K562 (cell line): ENCODE measurements at regions not wholly inside any gene's neighbourhood (a gene's known extent, or its start where the extent isn't known, plus 50 kb on each side); places are given as distances from the start of the nearest gene placed in this dataset.

Experiments
- ATAC-seq: fragments of 200-7000 bp; cut with Tn5 transposase; 3 replicates; pipeline ENCODE4 v1.9.1; 2020; ENCODE audit warnings: moderate library complexity
- BruUV-seq: library from RNA; stranded (reverse); fragments of 400-500 nt; replicated peaks from 2 replicates; lab custom pipeline; 2021; lab: Mats Ljungman, UMichigan
- CTCF ChIA-PET: fragments of 300-600 bp; formaldehyde crosslinking; extraction: SDS; loops from one replicate; lab custom pipeline; 2021; ENCODE audit warnings: low intra/inter-chr PET ratio; lab: Yijun Ruan, JAX
- POLR2A ChIA-PET: fragments of 300-600, 350-650 bp; sonication (Branson Sonifier 250); formaldehyde crosslinking; extraction: SDS; loops from one replicate; lab custom pipeline; 2021; ENCODE audit warnings: antibody characterized with exemption, inconsistent platforms; lab: Yijun Ruan, JAX
- DNase-seq, 4 experiments: peaks; one replicate each; pipeline versions ENCODE4 v3.0.0 to v3.0.0-alpha.2; 2011 to 2018; ENCODE audit warnings: low spot score in 3 of 4, mixed read lengths in 3 of 4; ENCODE audit errors: extremely low read depth in 1 of 4
- FAIRE-seq: peaks from 2 replicates; lab custom pipeline; 2011; peaks lifted over from hg19 to GRCh38; lab: Jason Lieb, UNC
- H2AFZ ChIP-seq: 2 replicates; pipeline ENCODE4 v1.6.0; 2011; ENCODE audit warnings: low read depth, low read length, control low read depth, inconsistent platforms
- H3K27ac ChIP-seq: fragments of 200-600 bp; 3 replicates; pipeline ENCODE4 v1.8.0; 2011; ENCODE audit warnings: low read depth, mild to moderate bottlenecking, control low read depth, inconsistent platforms, low read length, moderate library complexity, mixed read lengths; ENCODE audit errors: extremely low read depth
- H3K27me3 ChIP-seq, 2 experiments: fragments of 300-600 bp in 1 of 2; 2 replicates in 1 of 2; 3 replicates in 1 of 2; pipeline versions ENCODE4 v1.6.0 to v1.8.0; 2011; ENCODE audit warnings: inconsistent platforms in 2 of 2, low read length in 2 of 2, mild to moderate bottlenecking in 1 of 2, mixed read lengths in 1 of 2, moderate library complexity in 1 of 2; ENCODE audit not compliant: control insufficient read depth in 2 of 2, insufficient read depth in 2 of 2
- H3K36me3 ChIP-seq: fragments of 300-600 bp; 3 replicates; pipeline ENCODE4 v1.8.0; 2011; ENCODE audit warnings: mild to moderate bottlenecking, low read length, inconsistent platforms; ENCODE audit not compliant: control insufficient read depth, insufficient read depth
- H3K4me1 ChIP-seq, 2 experiments: fragments of 200-600 bp in 1 of 2; replicated peaks in 1 of 2; 2 replicates in 1 of 2; 3 replicates in 1 of 2; pipeline versions ENCODE4 v1.5.1 to v1.8.0; 2011; ENCODE audit warnings: inconsistent platforms in 2 of 2, low read length in 2 of 2, mild to moderate bottlenecking in 1 of 2, mixed read lengths in 1 of 2, moderate library complexity in 1 of 2; ENCODE audit not compliant: control insufficient read depth in 2 of 2, insufficient read depth in 2 of 2
- H3K4me2 ChIP-seq: 2 replicates; pipeline ENCODE4 v1.6.1; 2011; ENCODE audit warnings: low read length, control low read depth, inconsistent platforms, mixed read lengths; ENCODE audit not compliant: insufficient read depth
- H3K4me3 ChIP-seq: fragments of 200-600 bp; sonication (generic), shearing (Covaris generic); 2 replicates; pipeline ENCODE4 v1.5.1; 2016; ENCODE audit warnings: control low read depth, inconsistent platforms
- H3K79me2 ChIP-seq: fragments of 200-600 bp; 3 replicates; pipeline ENCODE4 v1.8.0; 2011; ENCODE audit warnings: low read length, inconsistent platforms; ENCODE audit not compliant: control insufficient read depth, insufficient read depth
- H3K9ac ChIP-seq, 2 experiments: 2 replicates each; pipeline versions ENCODE4 v1.6.0 to v1.6.1; 2011; ENCODE audit warnings: low read depth in 2 of 2, low read length in 2 of 2, control low read depth in 1 of 2, inconsistent platforms in 1 of 2, mild to moderate bottlenecking in 1 of 2, mixed read lengths in 1 of 2; ENCODE audit not compliant: insufficient read depth in 1 of 2
- H3K9me1 ChIP-seq: one replicate; pipeline ENCODE4 v1.6.0; 2011; ENCODE audit warnings: inconsistent platforms, mild to moderate bottlenecking, low read length, moderate library complexity; ENCODE audit not compliant: control insufficient read depth, insufficient read depth
- H3K9me3 ChIP-seq: replicated peaks from 2 replicates; pipeline ENCODE4 v1.5.1; 2011; ENCODE audit warnings: low read depth, low read length, inconsistent platforms; ENCODE audit not compliant: control insufficient read depth, insufficient read depth
- H4K20me1 ChIP-seq: replicated peaks from 2 replicates; pipeline ENCODE4 v1.6.1; 2011; ENCODE audit warnings: low read length, inconsistent platforms, mixed read lengths; ENCODE audit not compliant: control insufficient read depth, insufficient read depth
- CBX8 ChIP-seq: fragments of 200-600 bp; sonication (generic); IDR thresholded peaks from 2 replicates; pipeline ENCODE4 v1.6.1; 2012; ENCODE audit warnings: borderline replicate concordance, mixed run types, low read depth, mild to moderate bottlenecking, moderate library complexity, mixed read lengths, low read length, control low read depth, inconsistent platforms; ENCODE audit not compliant: poor library complexity, severe bottlenecking; ENCODE audit errors: extremely low read depth
- NFIC ChIP-seq: fragments of 450-650 bp; IDR thresholded peaks from 2 replicates; pipeline ENCODE4 v1.6.1; 2017; ENCODE audit warnings: mild to moderate bottlenecking, inconsistent platforms
- PML ChIP-seq: IDR thresholded peaks from 2 replicates; pipeline ENCODE4 v1.6.1; 2012; ENCODE audit warnings: low read length, inconsistent platforms
- SAFB2 ChIP-seq: fragments of 200-400 bp; formaldehyde crosslinking; IDR thresholded peaks from 2 replicates; pipeline ENCODE4 v1.6.1; 2018; ENCODE audit warnings: borderline replicate concordance, low read length, low read depth, moderate library complexity; ENCODE audit not compliant: severe bottlenecking
- SIN3A ChIP-seq, 2 experiments: fragments of 150-350 bp in 1 of 2; IDR thresholded peaks; 2 replicates each; pipeline ENCODE4 v1.6.1; 2011 to 2016; ENCODE audit warnings: borderline replicate concordance in 2 of 2, low read depth in 2 of 2, low read length in 2 of 2, mild to moderate bottlenecking in 2 of 2, moderate library complexity in 2 of 2; ENCODE audit not compliant: control insufficient read depth in 1 of 2
- SOX6 ChIP-seq: fragments of 450-650 bp; IDR thresholded peaks from 2 replicates; pipeline ENCODE4 v1.6.1; 2014; ENCODE audit warnings: mild to moderate bottlenecking
- ZC3H11A ChIP-seq: IDR thresholded peaks from 2 replicates; pipeline ENCODE4 v1.6.1; 2012; ENCODE audit warnings: low read depth, low read length, improper control_type of control experiment
- WGBS: fragments of 100-300 bp; shearing (Covaris generic); methylation state at CpG from one replicate; pipeline ENCODE4 v1.1.6; 2016; ENCODE audit warnings: low coverage, mixed read lengths; ENCODE audit not compliant: insufficient coverage; ENCODE audit errors: missing lambda C conversion rate; 5-methylcytosine and 5-hydroxymethylcytosine counted together
- in situ Hi-C: fragments of 300-500 bp; cut with MboI; formaldehyde crosslinking; loops from 4 replicates; pipeline ENCODE4 v1.15.0; 2018; ENCODE audit warnings: inconsistent platforms, mixed read lengths
- intact Hi-C: fragments of 100-400 bp; cut with micrococcal nuclease; formaldehyde crosslinking; loops from 2 replicates; pipeline ENCODE4 v1.14.2; 2022
- TF ChIP-seq, protein P1 (sequence below): sonication (generic); formaldehyde crosslinking; IDR thresholded peaks from 2 replicates; pipeline ENCODE4 v1.8.0; 2023; ENCODE audit warnings: mild to moderate bottlenecking, missing genetic modification reagents

DNA sequence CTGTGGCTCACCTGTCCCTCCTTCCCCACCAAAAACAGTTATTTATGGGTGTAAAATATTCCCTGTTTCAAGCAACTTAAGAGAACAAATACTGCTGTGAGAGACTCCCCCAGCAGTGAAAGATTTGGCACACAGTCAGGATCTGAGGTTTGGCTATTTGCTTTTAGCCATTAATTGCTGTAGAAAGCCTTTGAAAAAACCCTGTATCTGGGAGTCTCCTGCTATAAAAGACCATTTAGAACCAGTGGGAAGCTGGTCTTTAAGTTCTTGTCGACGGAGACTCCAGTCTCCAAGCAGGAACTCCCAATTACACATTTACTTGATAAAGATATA lies 55.1 kb upstream of the PCSK6 start (continued):
- TF ChIP-seq SAFB2, result no peak
- TF ChIP-seq ZC3H11A, result no peak

GRCh38 chr15:101543926-101544612 lies 54.6 kb upstream of the PCSK6 start:
- POLR2A ChIA-PET, result no interaction called here
- no peak for ATAC-seq

More at GRCh38 chr15:101543926-101544612, 54.6 kb upstream of the PCSK6 start:
- no peaks in the 10 kb centered on the region for H3K9me1 ChIP-seq
- no peak overlapping the region for H3K4me3 ChIP-seq
- intact Hi-C loops, result no loop called here
- CTCF ChIA-PET, result no interaction called here
- no peak overlapping the region for H3K4me2 ChIP-seq
- no peak overlapping the region for H3K9ac ChIP-seq
- peaks cover 37 to 42% of the 10 kb centered on the region in 2 experiments for H3K27me3 ChIP-seq
- H2AFZ ChIP-seq, result no peak overlapping the region
- 8% methylated on average over 22 of the region's 22 CpGs for WGBS
- H3K79me2 ChIP-seq, result no peaks in the 10 kb centered on the region
- in situ Hi-C loops, result no loop called here
- BruUV-seq, result no TSS peak
- FAIRE-seq, result no peak
- TF ChIP-seq CBX8 (no peak), NFIC (no peak), PML (no peak), SIN3A (IDR thresholded peaks at IDR 0.05; ENCODE audit: borderline replicate concordance in 2 of 2, control insufficient read depth in 1 of 2, low read depth in 2 of 2, low read length in 2 of 2) (no peak), SOX6 (no peak)
- TF ChIP-seq, protein P1, sequence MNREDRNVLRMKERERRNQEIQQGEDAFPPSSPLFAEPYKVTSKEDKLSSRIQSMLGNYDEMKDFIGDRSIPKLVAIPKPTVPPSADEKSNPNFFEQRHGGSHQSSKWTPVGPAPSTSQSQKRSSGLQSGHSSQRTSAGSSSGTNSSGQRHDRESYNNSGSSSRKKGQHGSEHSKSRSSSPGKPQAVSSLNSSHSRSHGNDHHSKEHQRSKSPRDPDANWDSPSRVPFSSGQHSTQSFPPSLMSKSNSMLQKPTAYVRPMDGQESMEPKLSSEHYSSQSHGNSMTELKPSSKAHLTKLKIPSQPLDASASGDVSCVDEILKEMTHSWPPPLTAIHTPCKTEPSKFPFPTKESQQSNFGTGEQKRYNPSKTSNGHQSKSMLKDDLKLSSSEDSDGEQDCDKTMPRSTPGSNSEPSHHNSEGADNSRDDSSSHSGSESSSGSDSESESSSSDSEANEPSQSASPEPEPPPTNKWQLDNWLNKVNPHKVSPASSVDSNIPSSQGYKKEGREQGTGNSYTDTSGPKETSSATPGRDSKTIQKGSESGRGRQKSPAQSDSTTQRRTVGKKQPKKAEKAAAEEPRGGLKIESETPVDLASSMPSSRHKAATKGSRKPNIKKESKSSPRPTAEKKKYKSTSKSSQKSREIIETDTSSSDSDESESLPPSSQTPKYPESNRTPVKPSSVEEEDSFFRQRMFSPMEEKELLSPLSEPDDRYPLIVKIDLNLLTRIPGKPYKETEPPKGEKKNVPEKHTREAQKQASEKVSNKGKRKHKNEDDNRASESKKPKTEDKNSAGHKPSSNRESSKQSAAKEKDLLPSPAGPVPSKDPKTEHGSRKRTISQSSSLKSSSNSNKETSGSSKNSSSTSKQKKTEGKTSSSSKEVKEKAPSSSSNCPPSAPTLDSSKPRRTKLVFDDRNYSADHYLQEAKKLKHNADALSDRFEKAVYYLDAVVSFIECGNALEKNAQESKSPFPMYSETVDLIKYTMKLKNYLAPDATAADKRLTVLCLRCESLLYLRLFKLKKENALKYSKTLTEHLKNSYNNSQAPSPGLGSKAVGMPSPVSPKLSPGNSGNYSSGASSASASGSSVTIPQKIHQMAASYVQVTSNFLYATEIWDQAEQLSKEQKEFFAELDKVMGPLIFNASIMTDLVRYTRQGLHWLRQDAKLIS (CRISPR knock-in tag), result no peak
- H3K27ac ChIP-seq, result no peak overlapping the region
- peaks cover 2% of the 10 kb centered on the region; the same call in 1 of the 2 replicates for H3K9me3 ChIP-seq
- H3K36me3 ChIP-seq, result no peaks in the 10 kb centered on the region
- no peaks in the 10 kb centered on the region for H3K4me1 ChIP-seq
- no peak for DNase-seq
- H4K20me1 ChIP-seq, result no peaks in the 10 kb centered on the region
